GM03348 (cell line): ENCODE measurements at regions not wholly inside any gene's neighbourhood (a gene's known extent, or its start where the extent isn't known, plus 50 kb on each side); places are given as distances from the start of the nearest gene placed in this dataset.
"Not testable (repeated sequence)": the region's sequence is repeated elsewhere in the genome, so short reads cannot be mapped to it uniquely, and the experiment has no call there.

Experiments used
- DNase-seq: peaks from one replicate; pipeline ENCODE4 v3.0.0; 2012; ENCODE audit warnings: low spot score

GRCh38 chr16:29130131-29130711, 145.4 kb downstream of the LAT start:
- DNase-seq, result not testable (repeated sequence)

- DNase-seq, result peak; percentile 45
These were observed 144.7 kb downstream of the LAT start for GRCh38 chr16:29129458-29130038.

- not testable (repeated sequence) for DNase-seq
These were observed 144.0 kb downstream of the LAT start for GRCh38 chr16:29128732-29129457.

GRCh38 chr16:29127806-29128420, 143.1 kb downstream of the LAT start:
- not testable (repeated sequence) for DNase-seq

- DNase-seq, result no peak
These were observed 141.8 kb downstream of the LAT start for GRCh38 chr16:29126616-29127015.

GRCh38 chr16:29126057-29126494, 141.2 kb downstream of the LAT start:
- DNase-seq, result no peak

- DNase-seq, result no peak
These were observed 140.0 kb downstream of the LAT start for GRCh38 chr16:29124828-29125227.

GRCh38 chr16:29124162-29124561, 139.3 kb downstream of the LAT start:
- DNase-seq, result not testable (repeated sequence)

GRCh38 chr16:29120680-29121079, 135.8 kb downstream of the LAT start:
- not testable (repeated sequence) for DNase-seq

GRCh38 chr16:29118301-29118957, 133.6 kb downstream of the LAT start:
- DNase-seq, result not testable (repeated sequence)

GRCh38 chr16:29117631-29118030, 132.8 kb downstream of the LAT start:
- DNase-seq, result no peak

GRCh38 chr16:29116980-29117379, 132.1 kb downstream of the LAT start:
- no peak for DNase-seq

- not testable (repeated sequence) for DNase-seq
These were observed 131.4 kb downstream of the LAT start for GRCh38 chr16:29116207-29116606.

GRCh38 chr16:29115802-29116141, 130.9 kb downstream of the LAT start:
- DNase-seq, result not testable (repeated sequence)

- peak; percentile 64 for DNase-seq
These were observed 130.3 kb downstream of the LAT start for GRCh38 chr16:29114989-29115801.

GRCh38 chr16:29114574-29114973, 129.7 kb downstream of the LAT start:
- DNase-seq, result no peak

GRCh38 chr16:29113446-29113845, 128.6 kb downstream of the LAT start:
- DNase-seq, result not testable (repeated sequence)

GRCh38 chr16:29112755-29113347, 128.0 kb downstream of the LAT start:
- no peak for DNase-seq

GRCh38 chr16:29111901-29112680, 127.2 kb downstream of the LAT start:
- not testable (repeated sequence) for DNase-seq

GRCh38 chr16:29111421-29111820, 126.6 kb downstream of the LAT start:
- DNase-seq, result no peak
